ENCODE measurements at regions not wholly inside any gene's neighbourhood (a gene's known extent, or its start where the extent isn't known, plus 50 kb on each side); places are given as distances from the start of the nearest gene placed in this dataset.
"Not testable (repeated sequence)": the region's sequence is repeated elsewhere in the genome, so short reads cannot be mapped to it uniquely, and the experiment has no call there.

DNA sequence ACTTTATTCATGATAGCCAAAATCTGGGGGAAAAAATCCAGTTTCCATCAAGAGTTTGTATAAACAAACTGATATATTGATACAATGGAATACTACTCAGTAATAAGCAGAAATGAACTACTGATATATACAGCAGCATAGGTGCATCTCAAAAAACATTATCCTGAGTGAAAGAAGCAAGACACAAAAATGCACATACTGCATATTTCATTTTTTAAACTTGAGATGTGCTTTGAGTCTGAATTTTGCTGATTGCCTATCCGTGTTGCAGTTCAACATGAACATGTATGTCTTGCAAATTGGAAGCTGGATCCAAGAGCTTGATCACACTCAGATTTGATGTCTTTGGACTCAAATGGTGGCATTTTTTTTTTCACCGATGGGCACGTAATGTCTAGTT is 132.4 kb downstream of the TSEN15 start:
- no peak for DNase-seq (ENCODE audit: low read depth)

DNA sequence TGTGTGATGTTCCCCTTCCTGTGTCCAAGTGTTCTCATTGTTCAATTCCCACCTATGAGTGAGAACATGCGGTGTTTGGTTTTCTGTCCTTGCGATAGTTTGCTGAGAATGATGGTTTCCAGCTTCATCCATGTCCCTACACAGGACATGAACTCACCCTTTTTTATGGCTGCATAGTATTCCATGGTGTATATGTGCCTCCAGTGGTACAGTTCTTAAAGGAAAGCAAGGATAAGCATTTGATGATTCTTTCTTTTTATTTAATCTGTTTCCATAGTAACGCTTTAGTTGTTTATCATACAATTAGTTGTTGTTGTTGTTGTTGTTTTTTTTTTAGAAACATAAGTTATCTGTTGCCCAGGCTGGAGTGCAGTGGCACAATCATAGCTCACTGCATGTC is 133.1 kb downstream of the TSEN15 start:
- DNase-seq (ENCODE audit: low read depth): not testable (repeated sequence)

DNA sequence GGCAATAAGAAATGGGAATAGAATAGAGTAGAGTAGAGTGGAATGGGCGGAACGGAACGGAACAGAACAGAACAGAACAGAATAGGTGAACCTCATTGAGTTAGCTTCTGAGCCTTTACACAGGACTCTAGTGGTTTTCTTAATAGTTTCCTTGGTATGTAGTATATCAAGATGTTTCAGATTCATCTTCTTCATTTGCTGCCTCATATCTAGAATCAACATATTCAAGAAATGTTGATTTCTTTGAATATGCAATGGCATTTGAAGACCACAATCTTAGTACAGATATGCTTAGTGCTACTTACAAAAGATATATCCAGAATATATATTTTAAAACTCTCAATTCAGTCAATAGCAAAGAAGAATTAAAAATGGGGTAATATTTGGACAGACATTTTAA is 133.8 kb downstream of the TSEN15 start:
- DNase-seq (ENCODE audit: low read depth): no peak

DNA sequence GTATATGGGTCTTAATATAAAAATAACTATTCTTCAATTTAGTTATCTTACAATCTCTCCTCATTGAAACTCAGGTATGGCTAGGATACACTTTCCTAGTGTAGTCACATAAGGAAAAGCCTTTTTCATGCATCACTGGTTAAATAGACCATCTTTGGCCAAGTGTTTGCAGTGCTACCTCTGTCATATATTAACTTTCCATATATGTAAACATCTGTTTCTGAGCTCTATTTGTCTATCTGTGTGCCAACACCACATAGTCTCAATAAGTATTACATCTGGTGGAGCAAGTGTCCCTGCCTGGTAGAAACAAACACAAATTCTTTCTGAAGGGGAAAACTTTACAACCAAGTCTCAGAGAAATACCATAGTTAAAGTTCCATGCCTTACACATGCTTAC is 134.6 kb downstream of the TSEN15 start:
- DNase-seq (ENCODE audit: low read depth): no peak

DNA sequence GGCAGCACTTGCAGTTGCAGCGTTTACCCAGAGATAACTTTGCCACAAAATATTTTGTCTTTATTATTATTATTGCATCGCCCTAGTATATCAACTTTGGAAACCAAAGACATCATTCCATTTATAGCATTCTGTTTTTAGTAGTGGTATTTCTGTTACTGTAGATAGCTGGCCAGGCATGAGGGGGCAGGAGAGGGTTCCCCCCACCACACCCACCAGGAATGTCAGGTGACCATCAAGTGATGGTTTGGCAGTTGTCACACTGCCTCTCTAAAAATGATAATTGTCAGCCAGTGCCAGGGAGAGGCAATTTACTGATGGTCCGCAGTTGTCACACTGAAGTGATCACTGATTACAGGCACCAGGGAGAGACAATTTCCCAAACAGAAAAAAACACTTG is 135.6 kb downstream of the TSEN15 start:
- no peak for DNase-seq (ENCODE audit: low read depth)

DNA sequence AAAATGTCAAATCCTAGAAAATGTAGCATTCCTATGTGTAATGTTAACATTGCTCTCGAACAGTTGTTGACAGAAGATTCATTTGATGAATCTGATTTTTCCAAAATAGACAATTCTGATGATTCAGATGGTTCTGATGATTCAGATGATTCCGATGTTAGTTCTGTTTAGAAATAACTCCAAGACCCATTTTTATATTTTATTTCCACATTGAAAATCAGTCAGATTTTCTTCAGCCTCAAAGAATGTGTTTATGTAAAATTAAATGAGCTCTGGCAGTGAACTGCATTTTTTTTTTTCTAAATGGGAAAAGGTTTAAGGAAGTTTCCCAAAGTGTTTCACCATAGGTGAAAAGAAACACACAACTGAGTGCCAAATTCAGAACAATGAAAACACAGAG is 136.5 kb downstream of the TSEN15 start:
- DNase-seq (ENCODE audit: low read depth): no peak

DNA sequence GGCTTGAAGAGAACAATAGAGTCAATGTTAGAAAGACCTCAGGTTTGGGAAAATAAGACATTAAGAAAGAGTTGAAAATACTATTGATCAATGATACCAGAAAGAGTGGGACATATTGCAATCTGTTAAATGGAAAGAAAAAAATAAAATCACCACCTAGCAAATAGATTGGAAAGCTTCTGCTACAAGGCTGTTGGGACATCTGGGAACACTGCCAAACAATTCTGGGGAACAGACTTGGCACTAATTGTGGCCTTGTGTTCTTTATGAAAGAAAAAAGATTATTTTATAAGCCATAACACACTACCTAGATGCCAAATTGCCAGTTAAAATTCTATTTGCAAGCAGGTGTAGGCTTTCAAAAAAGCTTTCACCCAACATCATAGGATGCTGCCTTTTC is 137.8 kb downstream of the TSEN15 start:
- no peak for DNase-seq (ENCODE audit: low read depth)

DNA sequence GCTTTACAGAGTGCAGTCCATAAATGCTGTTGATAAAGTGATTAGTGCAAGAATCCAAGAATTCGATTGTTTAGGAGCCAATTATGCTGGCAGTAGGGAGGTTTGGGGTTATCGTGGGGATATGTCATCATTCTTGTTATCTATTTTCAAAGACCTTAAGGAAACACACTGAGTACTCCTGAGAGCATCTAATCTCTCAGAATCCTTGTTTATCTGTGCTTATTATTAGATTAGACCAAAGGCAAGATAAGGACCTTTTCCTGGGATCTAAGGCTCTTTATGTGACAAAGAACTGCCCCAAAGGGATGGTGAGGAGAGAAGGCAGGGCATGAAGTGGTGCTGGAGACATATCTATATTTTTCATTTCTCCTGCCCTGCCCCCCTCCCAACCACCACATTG is 139.1 kb downstream of the TSEN15 start:
- no peak for DNase-seq (ENCODE audit: low read depth)

DNA sequence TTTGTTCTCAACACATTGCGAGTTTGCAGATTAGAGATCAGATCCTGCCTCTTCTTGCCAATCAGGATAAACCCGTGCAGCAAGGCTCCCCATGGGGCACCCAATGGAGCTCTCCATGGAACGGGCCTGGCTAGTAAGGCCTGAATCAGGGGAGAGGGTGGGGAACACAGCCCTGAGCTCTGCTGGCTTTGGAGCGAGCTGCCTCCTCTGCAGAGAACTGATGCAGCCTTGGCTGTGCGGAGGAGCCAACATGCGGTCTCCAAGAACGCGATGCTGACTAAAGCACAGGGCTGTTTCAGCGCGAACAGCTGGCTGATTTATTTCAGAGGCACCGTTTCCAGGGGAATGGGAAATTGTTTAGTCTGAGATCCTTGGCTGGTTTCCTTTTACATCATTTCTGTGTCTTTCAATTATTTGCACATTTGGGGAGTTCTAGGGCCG is 139.7 kb downstream of the TSEN15 start:
- no peak for DNase-seq (ENCODE audit: low read depth)

DNA sequence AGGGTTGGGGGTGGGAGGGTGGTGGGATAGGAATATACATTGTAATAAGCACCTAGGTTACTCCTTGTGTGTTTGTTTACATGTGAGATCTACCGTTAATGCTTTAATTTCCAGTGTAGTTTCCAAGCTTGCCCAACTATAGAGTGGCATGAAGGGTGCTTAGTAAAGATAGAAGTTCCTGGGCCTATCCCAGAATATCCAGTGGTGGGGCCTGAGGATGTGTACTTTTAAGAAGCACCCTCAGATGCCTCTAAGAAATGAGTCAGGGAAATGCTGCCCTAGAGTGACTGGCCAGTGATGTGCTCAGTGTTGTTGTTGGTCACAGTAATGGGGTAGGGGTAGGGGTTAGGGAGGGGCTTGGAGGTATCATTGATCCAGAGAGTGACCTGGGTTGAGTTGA is 141.3 kb downstream of the TSEN15 start:
- no peak for DNase-seq (ENCODE audit: low read depth)

DNA sequence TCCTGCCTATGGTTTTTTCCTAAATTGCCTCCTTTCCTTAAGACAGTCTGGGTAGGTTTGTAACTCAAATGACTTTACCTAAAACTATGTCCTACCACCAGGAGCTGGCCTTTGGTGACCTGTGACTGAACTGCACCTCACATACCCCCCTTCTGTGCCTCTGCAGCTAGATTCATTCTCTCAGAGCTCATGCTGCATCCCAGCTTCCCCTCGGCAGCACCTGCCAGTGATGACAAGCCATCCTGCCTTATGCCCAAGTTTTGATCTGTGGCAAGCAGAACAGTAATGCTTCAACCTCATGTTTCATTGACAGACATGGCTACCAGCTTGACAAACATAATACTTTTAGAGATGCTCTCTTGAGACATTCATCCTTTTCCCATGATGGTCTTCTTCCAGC is 141.9 kb downstream of the TSEN15 start:
- DNase-seq (ENCODE audit: low read depth): no peak

DNA sequence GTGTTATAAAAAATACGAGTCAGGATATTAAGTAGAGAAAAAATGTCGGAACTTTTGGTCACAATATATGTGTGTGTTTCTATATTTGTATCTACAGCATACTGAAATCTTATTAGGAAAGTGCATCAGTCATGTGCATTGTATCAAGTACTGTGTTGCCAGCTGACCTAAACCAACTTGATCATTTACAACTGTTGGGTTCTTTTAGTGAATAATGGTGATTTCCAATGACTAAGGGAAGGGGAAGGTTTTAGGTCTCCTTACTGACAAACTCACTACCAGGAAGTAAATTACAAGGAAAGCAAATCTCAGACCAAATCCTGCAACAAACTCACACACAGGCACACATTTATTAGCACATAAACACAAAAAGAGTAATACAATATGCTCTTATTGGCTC is 142.7 kb downstream of the TSEN15 start:
- DNase-seq (ENCODE audit: low read depth): no peak

DNA sequence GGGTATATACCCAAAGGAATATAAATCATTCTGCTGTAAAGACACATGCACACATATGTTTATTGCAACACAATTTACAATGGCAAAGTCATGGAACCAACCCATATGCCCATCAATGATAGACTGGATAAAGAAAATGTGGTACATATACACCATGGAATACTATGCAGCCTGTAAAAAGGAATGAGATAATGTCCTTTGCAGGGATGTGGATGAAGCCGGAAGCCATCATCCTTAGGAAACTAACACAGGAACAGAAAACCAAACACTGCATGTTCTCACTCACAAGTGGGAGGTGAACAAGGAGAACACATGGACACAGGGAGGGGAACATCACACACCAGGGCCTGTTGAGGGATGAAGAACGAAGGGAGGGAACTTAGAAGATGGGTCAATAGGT is 144.2 kb downstream of the TSEN15 start:
- not testable (repeated sequence) for DNase-seq (ENCODE audit: low read depth)

DNA sequence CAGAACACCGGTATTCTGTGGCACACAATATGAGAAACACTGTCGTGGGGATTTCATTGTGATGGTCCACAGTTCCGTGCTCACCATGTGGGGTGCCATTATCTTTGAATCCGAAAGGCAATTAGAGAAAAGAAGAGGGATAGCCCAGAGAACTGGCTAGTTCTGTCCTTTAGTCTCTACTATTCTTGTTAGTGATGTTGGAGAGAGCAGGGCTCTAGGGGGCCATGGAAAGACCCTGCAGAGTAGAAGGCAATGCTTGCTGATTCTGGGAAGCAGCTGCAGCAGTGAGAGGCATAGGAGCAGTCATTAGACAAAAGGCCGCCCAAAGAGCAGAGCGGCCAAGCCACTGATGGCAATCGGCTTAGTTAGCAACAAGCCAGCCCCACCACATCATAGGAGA is 146.3 kb downstream of the TSEN15 start:
- DNase-seq (ENCODE audit: low read depth): no peak

DNA sequence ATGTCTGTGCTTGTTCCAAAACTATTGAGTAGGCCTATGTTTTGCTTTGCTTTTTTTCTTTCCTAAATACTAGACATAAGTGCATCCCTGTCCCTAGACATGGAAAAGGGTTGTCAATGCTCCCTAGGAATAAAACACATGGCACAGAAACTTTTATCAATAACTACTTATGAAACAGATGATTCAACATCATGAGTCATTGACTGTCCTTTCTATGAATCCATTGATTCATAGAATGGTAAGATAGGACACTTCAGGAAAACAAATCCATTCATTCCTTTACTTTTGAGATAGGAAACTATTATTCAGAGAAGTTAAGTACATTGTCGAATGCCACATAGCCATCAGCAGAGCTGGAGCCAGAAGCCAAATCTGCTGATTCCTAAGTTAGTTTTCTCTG is 147.5 kb downstream of the TSEN15 start:
- DNase-seq (ENCODE audit: low read depth): no peak

DNA sequence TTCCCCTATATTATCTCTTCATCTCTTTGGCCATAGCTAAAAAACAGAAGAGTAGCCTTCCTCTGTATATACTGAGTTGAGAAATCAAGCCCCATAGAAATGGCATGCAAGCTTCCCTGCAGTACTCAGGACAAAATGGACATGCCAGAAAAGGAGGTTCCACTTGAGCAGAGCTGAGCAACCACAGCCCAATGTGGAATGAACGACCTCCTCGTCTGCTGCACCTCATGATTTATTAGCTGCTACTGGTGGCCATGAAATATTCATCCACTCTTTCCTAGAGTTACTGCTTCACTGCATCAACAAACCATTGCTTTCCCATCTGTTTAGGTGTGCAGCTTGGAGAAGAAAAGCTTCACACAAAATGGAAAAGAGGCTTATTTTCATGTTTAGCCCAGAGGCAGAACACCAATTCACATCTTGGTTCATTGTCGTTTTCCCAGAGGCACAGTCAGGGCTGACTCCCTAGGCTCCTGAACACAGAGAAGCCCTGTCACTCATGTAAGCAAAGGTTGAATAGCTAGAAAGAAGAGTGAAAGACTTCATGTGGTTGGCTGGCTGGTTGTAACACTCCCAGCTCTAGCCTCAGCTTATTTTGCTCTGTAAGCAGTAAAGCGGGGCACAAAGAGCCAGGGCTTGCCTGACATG is 148.0 kb downstream of the TSEN15 start:
- no peak for DNase-seq (ENCODE audit: low read depth)

DNA sequence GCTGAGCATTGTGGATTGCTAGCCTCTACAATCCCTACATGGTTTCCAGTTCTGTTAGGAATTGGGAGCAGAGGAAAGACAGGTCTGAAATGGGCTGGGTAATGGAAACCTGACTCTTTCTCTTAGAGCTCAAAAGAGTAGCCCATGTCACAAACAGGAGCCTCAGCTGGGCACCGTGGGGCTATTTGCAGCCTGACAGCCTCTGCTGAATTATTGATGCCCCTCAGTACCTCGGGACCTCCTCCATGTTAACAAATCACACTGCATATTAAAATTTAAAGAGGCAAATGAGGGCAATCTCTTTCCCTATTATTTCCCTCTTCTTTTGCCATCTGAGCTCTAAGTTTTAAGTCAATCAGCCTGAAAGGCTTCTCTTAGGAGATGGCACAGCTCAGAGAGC is 157.1 kb downstream of the TSEN15 start:
- no peak for DNase-seq (ENCODE audit: low read depth)

DNA sequence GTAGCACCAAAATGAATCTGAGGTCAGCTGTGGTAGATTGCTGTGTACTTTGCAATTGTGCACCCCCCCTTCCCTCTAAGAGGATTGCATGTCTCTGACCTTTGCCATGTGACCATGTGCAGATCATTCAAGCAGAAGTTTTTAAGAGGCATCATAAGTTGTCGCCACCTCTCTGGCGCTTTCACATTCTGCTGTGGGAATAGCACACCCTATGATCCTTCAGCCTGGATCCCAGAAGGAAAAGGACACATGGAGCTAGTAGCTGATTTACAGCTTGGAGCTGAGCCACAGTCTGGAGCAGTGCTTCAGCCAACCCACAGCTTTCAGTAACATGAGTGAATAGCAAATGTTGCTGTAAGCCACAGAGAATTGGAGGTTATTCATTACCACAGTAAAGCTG is 158.5 kb downstream of the TSEN15 start:
- DNase-seq (ENCODE audit: low read depth): no peak

DNA sequence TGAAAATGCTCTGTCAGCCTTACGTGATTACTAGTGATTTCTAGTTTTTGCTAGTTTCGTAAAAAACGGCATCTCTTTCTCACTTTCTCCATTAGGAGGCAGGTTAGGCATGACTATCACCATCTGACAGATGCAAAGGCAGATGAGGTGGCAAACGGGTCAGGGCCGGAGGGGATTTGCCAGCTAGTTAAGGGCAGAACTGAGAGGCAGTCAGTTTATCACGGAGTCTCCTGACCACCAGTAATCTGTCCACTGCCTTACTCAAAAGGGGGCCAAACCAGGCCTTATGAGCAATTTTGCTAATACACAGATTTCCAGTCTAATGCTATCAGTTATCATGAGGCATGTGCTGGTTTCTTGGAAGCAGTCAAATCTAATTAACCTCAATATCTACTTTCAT is 159.3 kb downstream of the TSEN15 start:
- no peak for DNase-seq (ENCODE audit: low read depth)

DNA sequence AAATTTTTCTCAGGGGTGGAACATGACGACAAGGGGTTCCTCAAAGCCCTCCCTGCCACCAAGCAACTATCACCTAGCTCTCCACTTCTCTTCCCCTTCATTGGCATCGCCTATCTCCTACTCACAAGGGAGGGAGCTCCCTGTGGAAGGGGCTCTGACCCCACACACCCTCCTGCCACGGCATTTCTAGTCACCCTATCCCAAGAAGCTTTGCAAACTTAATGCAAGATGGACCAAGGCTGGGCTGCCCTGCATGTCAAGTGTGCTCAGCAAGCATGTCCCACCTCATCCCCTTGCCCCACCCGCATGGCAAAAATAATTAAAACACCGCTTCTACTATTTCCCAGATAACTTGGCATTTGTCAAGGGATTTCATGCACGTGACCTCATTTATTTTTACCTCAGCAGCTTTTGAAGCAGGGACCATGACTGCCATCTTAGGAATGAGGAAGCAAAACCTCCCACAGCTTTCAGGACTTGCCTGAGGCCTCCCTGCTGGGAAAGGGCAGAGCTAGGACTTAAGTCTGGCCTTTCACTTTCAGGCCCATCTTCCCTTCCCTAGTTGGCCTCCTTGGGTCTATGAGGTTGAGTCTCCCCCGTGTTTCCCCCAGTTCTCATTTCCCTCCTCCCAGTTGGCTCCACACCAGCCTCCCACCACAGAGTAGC is 161.3 kb downstream of the TSEN15 start:
- DNase-seq (ENCODE audit: low read depth): no peak

DNA sequence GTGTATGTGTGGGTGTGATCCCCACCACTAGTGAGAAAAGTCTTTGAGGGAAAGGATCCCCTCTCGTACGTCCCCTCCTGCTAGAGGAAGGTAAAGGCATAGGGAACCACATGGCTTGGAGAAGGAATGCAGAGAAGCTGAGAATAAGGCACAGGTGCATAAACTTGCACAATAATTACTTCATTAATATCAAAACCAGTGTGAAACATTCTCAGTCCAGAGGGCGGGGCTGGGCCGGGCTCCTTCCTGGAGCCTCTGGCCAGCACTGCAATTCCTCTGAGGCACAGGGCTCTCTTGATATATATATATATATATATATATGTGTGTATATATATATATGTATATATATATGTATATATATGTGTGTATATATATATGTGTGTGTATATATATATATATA is 162.6 kb downstream of the TSEN15 start:
- DNase-seq (ENCODE audit: low read depth): no peak

DNA sequence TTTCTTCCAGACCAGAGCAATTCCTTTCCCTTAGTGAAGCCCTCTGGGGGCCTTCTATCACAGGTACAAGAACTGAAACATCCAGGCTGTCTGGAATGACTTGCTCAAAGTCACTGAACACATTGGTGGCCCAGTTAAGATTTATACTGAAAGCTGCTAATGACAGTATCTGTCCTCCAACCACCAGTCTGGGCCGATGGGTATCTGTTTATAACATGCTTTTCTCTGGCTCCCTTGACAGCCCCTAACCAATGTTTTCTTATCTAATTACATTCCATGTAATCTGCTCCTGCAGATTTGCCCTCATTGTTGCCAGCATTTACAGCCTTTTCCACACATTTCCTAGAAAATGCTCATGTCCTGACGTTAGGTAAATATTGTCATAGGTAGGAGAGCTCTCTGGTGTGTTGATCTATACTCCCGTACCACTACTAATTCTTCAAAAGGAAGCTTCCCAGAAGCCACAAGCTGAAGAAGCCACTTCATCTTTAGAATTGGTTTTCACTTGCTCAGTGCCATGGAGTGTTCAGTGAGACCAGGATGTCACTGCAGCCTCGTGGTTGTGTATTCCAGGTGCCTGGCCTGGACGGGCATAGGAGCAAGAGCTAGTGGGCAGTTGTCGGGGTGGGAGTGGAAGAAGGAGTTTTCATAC is 163.9 kb downstream of the TSEN15 start:
- DNase-seq (ENCODE audit: low read depth): no peak

DNA sequence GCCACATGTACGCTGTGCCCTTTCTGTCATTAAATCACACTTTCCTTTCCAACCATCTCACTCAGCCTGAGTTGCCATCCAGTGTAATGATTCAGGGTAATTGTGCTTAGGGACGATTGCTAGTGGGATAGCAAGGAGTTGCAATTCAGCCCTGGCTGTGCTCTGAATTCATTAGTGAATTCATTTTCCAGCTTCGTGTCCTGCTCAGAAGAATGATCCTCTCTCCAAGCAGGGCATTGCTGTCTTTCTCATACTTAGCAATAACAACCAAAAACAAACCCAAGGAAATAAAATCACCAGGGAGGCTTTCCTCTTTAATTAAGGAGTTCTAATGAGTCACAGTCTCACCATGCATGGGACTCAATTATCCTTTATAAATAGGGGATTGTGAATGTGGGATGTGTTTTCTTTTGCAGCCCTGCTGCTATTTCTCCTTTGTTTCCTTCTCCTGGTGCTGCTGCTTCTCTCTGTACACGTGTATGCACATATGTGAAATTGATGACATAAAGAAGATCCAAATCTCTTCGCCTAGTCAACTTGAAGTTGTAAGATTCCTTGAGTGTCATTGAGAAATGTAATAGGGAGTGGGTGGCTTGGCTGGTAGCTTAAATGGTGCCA is 167.0 kb downstream of the TSEN15 start:
- DNase-seq (ENCODE audit: low read depth): no peak

Measured in stimulated activated CD4-positive, alpha-beta T cell treated with anti-CD3 and anti-CD28 coated beads, Interleukin-2, amount 100 ng/mL, for 4 hours (primary cell).